ENCODE measurements at regions not wholly inside any gene's neighbourhood (a gene's known extent, or its start where the extent isn't known, plus 50 kb on each side); places are given as distances from the start of the nearest gene placed in this dataset.

GRCh38 chr12:5232826-5233500 lies 189.3 kb downstream of the KCNA5 start:
- ATAC-seq, result no peak

GRCh38 chr12:5236022-5236640 lies 192.5 kb downstream of the KCNA5 start:
- no peak for ATAC-seq

GRCh38 chr12:5242440-5242839 lies 189.5 kb upstream of the NTF3 start:
- ATAC-seq, result no peak

- no peak for ATAC-seq
These were observed 188.9 kb upstream of the NTF3 start for GRCh38 chr12:5243014-5243413.

GRCh38 chr12:5244513-5244972 lies 187.4 kb upstream of the NTF3 start:
- no peak for ATAC-seq

GRCh38 chr12:5246196-5246595 lies 185.7 kb upstream of the NTF3 start:
- ATAC-seq, result no peak

GRCh38 chr12:5247144-5247543 lies 184.8 kb upstream of the NTF3 start:
- ATAC-seq, result no peak

- no peak for ATAC-seq
These were observed 183.7 kb upstream of the NTF3 start for GRCh38 chr12:5248230-5248629.

GRCh38 chr12:5248999-5249526 lies 182.8 kb upstream of the NTF3 start:
- no peak for ATAC-seq

- ATAC-seq, result no peak
These were observed 180.8 kb upstream of the NTF3 start for GRCh38 chr12:5251092-5251491.

GRCh38 chr12:5251786-5252185 lies 180.1 kb upstream of the NTF3 start:
- ATAC-seq, result no peak

- ATAC-seq, result no peak
These were observed 177.2 kb upstream of the NTF3 start for GRCh38 chr12:5254703-5255102.

GRCh38 chr12:5257763-5258495 lies 174.0 kb upstream of the NTF3 start:
- no peak for ATAC-seq

GRCh38 chr12:5258498-5258897 lies 173.4 kb upstream of the NTF3 start:
- ATAC-seq, result no peak

GRCh38 chr12:5258926-5259325 lies 173.0 kb upstream of the NTF3 start:
- no peak for ATAC-seq

GRCh38 chr12:5259523-5259922 lies 172.4 kb upstream of the NTF3 start:
- ATAC-seq, result no peak

- no peak for ATAC-seq
These were observed 171.8 kb upstream of the NTF3 start for GRCh38 chr12:5260086-5260485.

GRCh38 chr12:5260591-5261086 lies 171.3 kb upstream of the NTF3 start:
- ATAC-seq, result no peak

- ATAC-seq, result no peak
These were observed 169.5 kb upstream of the NTF3 start for GRCh38 chr12:5262450-5262849.

- ATAC-seq, result no peak
These were observed 169.0 kb upstream of the NTF3 start for GRCh38 chr12:5262885-5263284.

- ATAC-seq, result no peak
These were observed 167.9 kb upstream of the NTF3 start for GRCh38 chr12:5264006-5264405.

- ATAC-seq, result no peak
These were observed 164.1 kb upstream of the NTF3 start for GRCh38 chr12:5267603-5268423.
